H1 (cell line): ENCODE measurements at regions not wholly inside any gene's neighbourhood (a gene's known extent, or its start where the extent isn't known, plus 50 kb on each side); places are given as distances from the start of the nearest gene placed in this dataset.

Source experiments
- CTCF ChIA-PET: fragments of 300-600 bp; sonication (Branson Sonifier 250); formaldehyde crosslinking; loops from one replicate; lab custom pipeline; 2021; ENCODE audit not compliant: partially characterized antibody; lab: Charles Lee
- POLR2A ChIA-PET: fragments of 300-600 bp; sonication (Branson Sonifier 250); formaldehyde crosslinking; loops from one replicate; lab custom pipeline; 2021; ENCODE audit warnings: inconsistent platforms; ENCODE audit not compliant: partially characterized antibody; lab: Charles Lee
- DNase-seq, 2 experiments: peaks; one replicate each; pipeline versions ENCODE4 v3.0.0 to v3.0.0-alpha.2; 2010 to 2022; ENCODE audit warnings: low spot score in 2 of 2, low read depth in 1 of 2, mixed read lengths in 1 of 2
- FAIRE-seq: peaks from 2 replicates; lab custom pipeline; 2011; peaks lifted over from hg19 to GRCh38; lab: Jason Lieb, UNC
- H2AFZ ChIP-seq: 2 replicates; pipeline ENCODE4 v1.8.1; 2012; ENCODE audit warnings: low read length, inconsistent platforms
- H2AK5ac ChIP-seq: 2 replicates; pipeline ENCODE4 v1.6.1; 2013; ENCODE audit warnings: low read depth, low read length
- H2BK120ac ChIP-seq: replicated peaks from 2 replicates; pipeline ENCODE3; 2013; ENCODE audit warnings: low read depth, low read length, inconsistent platforms
- H2BK12ac ChIP-seq: 2 replicates; pipeline ENCODE4 v1.6.1; 2013; ENCODE audit warnings: low read depth, low read length
- H2BK15ac ChIP-seq: 2 replicates; pipeline ENCODE4 v1.6.1; 2013; ENCODE audit warnings: low read length
- H2BK20ac ChIP-seq: 2 replicates; pipeline ENCODE4 v1.6.1; 2013; ENCODE audit warnings: low read length
- H2BK5ac ChIP-seq: 2 replicates; pipeline ENCODE4 v1.6.1; 2013; ENCODE audit warnings: low read depth, low read length
- H3K14ac ChIP-seq: 2 replicates; pipeline ENCODE4 v1.6.1; 2013; ENCODE audit warnings: inconsistent platforms; ENCODE audit not compliant: insufficient read length
- H3K18ac ChIP-seq: 2 replicates; pipeline ENCODE4 v1.6.1; 2013; ENCODE audit warnings: low read length; ENCODE audit errors: extremely low read depth
- H3K23ac ChIP-seq: 2 replicates; pipeline ENCODE4 v1.6.1; 2013; ENCODE audit warnings: inconsistent platforms; ENCODE audit not compliant: insufficient read length
- H3K23me2 ChIP-seq: 2 replicates; pipeline ENCODE4 v1.6.1; 2013; ENCODE audit warnings: low read depth, low read length
- H3K27ac ChIP-seq: 2 replicates; pipeline ENCODE4 v1.6.1; 2011; ENCODE audit warnings: low read depth, low read length, inconsistent platforms
- H3K27me3 ChIP-seq, 4 experiments: replicated peaks in 1 of 4; 1 replicate in 1 of 4; 2 replicates in 3 of 4; pipeline versions ENCODE4 v1.6.1 to v1.8.1; 2011 to 2013; ENCODE audit warnings: low read length in 3 of 4, mild to moderate bottlenecking in 3 of 4, inconsistent platforms in 2 of 4, mixed read lengths in 2 of 4, moderate library complexity in 1 of 4; ENCODE audit not compliant: control insufficient read depth in 3 of 4, insufficient read depth in 3 of 4; ENCODE audit errors: extremely low read depth in 1 of 4
- H3K36me3 ChIP-seq, 4 experiments: 2 replicates each; pipeline versions ENCODE4 v1.6.1 to v1.8.1; 2011 to 2013; ENCODE audit warnings: mild to moderate bottlenecking in 4 of 4, low read length in 3 of 4, moderate library complexity in 2 of 4, control low read depth in 1 of 4, inconsistent platforms in 1 of 4; ENCODE audit not compliant: insufficient read depth in 4 of 4, control insufficient read depth in 2 of 4
- H3K4ac ChIP-seq: replicated peaks from 2 replicates; pipeline ENCODE3; 2013; ENCODE audit warnings: low read length, low read depth, mixed read lengths, inconsistent platforms; ENCODE audit not compliant: insufficient read length
- H3K4me1 ChIP-seq, 4 experiments: replicated peaks in 1 of 4; 1 replicate in 1 of 4; 2 replicates in 3 of 4; pipeline versions ENCODE4 v1.6.1 to v1.8.1; 2011 to 2013; ENCODE audit warnings: low read length in 3 of 4, inconsistent platforms in 2 of 4, mixed read lengths in 1 of 4; ENCODE audit not compliant: insufficient read depth in 4 of 4, control insufficient read depth in 3 of 4
- H3K4me2 ChIP-seq, 2 experiments: 2 replicates each; pipeline versions ENCODE4 v1.6.1 to v1.8.1; 2011 to 2013; ENCODE audit warnings: low read depth in 2 of 2, low read length in 2 of 2, control low read depth in 1 of 2, inconsistent platforms in 1 of 2, mild to moderate bottlenecking in 1 of 2; ENCODE audit not compliant: insufficient read depth in 1 of 2
- H3K4me3 ChIP-seq, 4 experiments: fragments of 200-600, 300-600 bp in 1 of 4; sonication (generic), shearing (Covaris generic), sonication (Bioruptor Twin) in 1 of 4; 2 replicates each; pipeline versions ENCODE4 v1.5.1 to v1.8.1; 2011 to 2016; ENCODE audit warnings: low read length in 4 of 4, low read depth in 3 of 4, control low read depth in 2 of 4, inconsistent platforms in 2 of 4, mild to moderate bottlenecking in 2 of 4, mixed read lengths in 1 of 4, moderate library complexity in 1 of 4; ENCODE audit not compliant: insufficient read depth in 2 of 4; ENCODE audit errors: extremely low read depth in 1 of 4
- H3K56ac ChIP-seq: replicated peaks from 2 replicates; pipeline ENCODE3; 2013; ENCODE audit warnings: low read depth, mild to moderate bottlenecking, mixed read lengths, low read length, inconsistent platforms; ENCODE audit not compliant: insufficient read length
- H3K79me1 ChIP-seq: 2 replicates; pipeline ENCODE4 v1.6.1; 2013; ENCODE audit warnings: low read depth, low read length, control low read depth
- H3K79me2 ChIP-seq, 2 experiments: 2 replicates each; pipeline versions ENCODE4 v1.6.1 to v1.8.1; 2012 to 2013; ENCODE audit warnings: low read length in 2 of 2, mild to moderate bottlenecking in 2 of 2, inconsistent platforms in 1 of 2; ENCODE audit not compliant: insufficient read depth in 2 of 2, control insufficient read depth in 1 of 2
- H3K9ac ChIP-seq, 4 experiments: replicated peaks in 1 of 4; 1 replicate in 1 of 4; 2 replicates in 3 of 4; pipeline versions ENCODE4 v1.6.1 to v1.8.1; 2011 to 2013; ENCODE audit warnings: low read depth in 3 of 4, low read length in 3 of 4, control low read depth in 2 of 4, mild to moderate bottlenecking in 2 of 4, moderate library complexity in 2 of 4, inconsistent platforms in 1 of 4; ENCODE audit errors: extremely low read depth in 1 of 4
- H3K9me3 ChIP-seq, 2 experiments: 2 replicates each; pipeline versions ENCODE4 v1.6.1 to v1.8.1; 2012 to 2013; ENCODE audit warnings: mild to moderate bottlenecking in 2 of 2, moderate library complexity in 2 of 2, control low read depth in 1 of 2, inconsistent platforms in 1 of 2, low read depth in 1 of 2, low read length in 1 of 2, mixed read lengths in 1 of 2; ENCODE audit not compliant: insufficient read depth in 2 of 2
- H4K20me1 ChIP-seq, 2 experiments: replicated peaks in 1 of 2; 2 replicates each; pipeline versions ENCODE3 to v1.8.1; 2011 to 2013; ENCODE audit warnings: inconsistent platforms in 2 of 2, low read length in 2 of 2, mild to moderate bottlenecking in 1 of 2; ENCODE audit not compliant: insufficient read depth in 2 of 2, control insufficient read depth in 1 of 2
- H4K5ac ChIP-seq: 2 replicates; pipeline ENCODE4 v1.6.1; 2013; ENCODE audit warnings: low read length, low read depth, mixed read lengths, inconsistent platforms; ENCODE audit not compliant: insufficient read length
- H4K8ac ChIP-seq: 2 replicates; pipeline ENCODE4 v1.8.0; 2013; ENCODE audit warnings: mild to moderate bottlenecking, moderate library complexity, low read length, inconsistent platforms; ENCODE audit not compliant: insufficient read depth; ENCODE audit errors: extremely low read depth
- H4K91ac ChIP-seq: replicated peaks from 2 replicates; pipeline ENCODE3; 2013; ENCODE audit warnings: low read length, mixed read lengths, inconsistent platforms; ENCODE audit not compliant: insufficient read length
- JUND ChIP-seq: IDR thresholded peaks from 2 replicates; pipeline ENCODE4 v1.6.1; 2011; ENCODE audit warnings: mild to moderate bottlenecking, improper control_type of control experiment, low read length
- SIRT6 ChIP-seq: IDR thresholded peaks from one replicate; pipeline ENCODE4 v1.7.1; 2012; ENCODE audit warnings: low read length, inconsistent platforms
- SIX5 ChIP-seq: IDR thresholded peaks from 2 replicates; pipeline ENCODE4 v1.6.1; 2011; ENCODE audit warnings: mild to moderate bottlenecking, low read depth, low read length
- WGBS, 2 experiments: shearing (Covaris generic) in 1 of 2; methylation state at CpG; one replicate each; pipeline versions ENCODE4 v1.1.6 to v1.1.7; 2013 to 2015; ENCODE audit warnings: low lambda C conversion rate in 2 of 2, mixed read lengths in 2 of 2, inconsistent platforms in 1 of 2, low coverage in 1 of 2, missing lambda C conversion rate in 1 of 2; ENCODE audit not compliant: insufficient replicate concordance in 2 of 2, insufficient coverage in 1 of 2, insufficient read length in 1 of 2; ENCODE audit errors: extremely low coverage in 1 of 2, missing lambda C conversion rate in 1 of 2; 5-methylcytosine and 5-hydroxymethylcytosine counted together

- H4K91ac ChIP-seq = no peak overlapping the region
- H4K20me1 ChIP-seq = no peaks in the 10 kb centered on the region
- DNase-seq (no peak), FAIRE-seq (no peak)
- H2AFZ ChIP-seq = no peak overlapping the region
- H4K8ac ChIP-seq = no peak overlapping the region
- H4K5ac ChIP-seq = no peak overlapping the region
- H3K23ac ChIP-seq = no peak overlapping the region
- no peak overlapping the region for H2BK120ac ChIP-seq
- H3K79me1 ChIP-seq = no peaks in the 10 kb centered on the region
- no peak overlapping the region for H2AK5ac ChIP-seq
- H2BK15ac ChIP-seq = no peak overlapping the region
- 84% methylated on average over 3 of the region's 3 CpGs; no CpG with 5 or more reads in 1 of the 2 experiments for WGBS, 2 experiments
- no peak overlapping the region for H3K14ac ChIP-seq
- no peaks in the 10 kb centered on the region for H3K4me1 ChIP-seq
- no peak overlapping the region for H3K18ac ChIP-seq
- no peaks in the 10 kb centered on the region for H3K9me3 ChIP-seq
- no peaks in the 10 kb centered on the region for H3K79me2 ChIP-seq
- H2BK12ac ChIP-seq = no peak overlapping the region
- no peaks in the 10 kb centered on the region; the same call in 1 of the 2 replicates for H3K23me2 ChIP-seq
- H2BK5ac ChIP-seq = no peak overlapping the region
- no peak overlapping the region for H3K56ac ChIP-seq
- no peak overlapping the region for H2BK20ac ChIP-seq
- H3K4ac ChIP-seq = no peak overlapping the region
- POLR2A ChIA-PET = no interaction called here
- H3K27ac ChIP-seq = no peak overlapping the region
- H3K27me3 ChIP-seq = no peaks in the 10 kb centered on the region
- H3K4me3 ChIP-seq = no peak overlapping the region
- H3K9ac ChIP-seq = no peak overlapping the region
- H3K36me3 ChIP-seq = no peaks in the 10 kb centered on the region
- CTCF ChIA-PET = no interaction called here
- H3K4me2 ChIP-seq = no peak overlapping the region
- TF ChIP-seq SIX5 (no peak), SIRT6 (no peak), JUND (no peak)
Observed at GRCh38 chr4:137922721-137923120, 319.4 kb downstream of the SLC7A11 start.
